HFF-Myc (cell line): ENCODE measurements at regions not wholly inside any gene's neighbourhood (a gene's known extent, or its start where the extent isn't known, plus 50 kb on each side); places are given as distances from the start of the nearest gene placed in this dataset.

ENCODE experiments used
- DNase-seq: peaks from one replicate; pipeline ENCODE4 v3.0.0-alpha.2; 2011; ENCODE audit warnings: low read depth; ENCODE audit errors: extremely low read depth
- H3K4me3 ChIP-seq: replicated peaks from 2 replicates; pipeline ENCODE4 v1.5.1; 2011; ENCODE audit warnings: low read depth, mild to moderate bottlenecking, control low read depth, low read length
- CTCF ChIP-seq: IDR thresholded peaks from 2 replicates; pipeline ENCODE4 v1.5.1; 2012; ENCODE audit warnings: mild to moderate bottlenecking, low read depth, low read length, control low read depth; ENCODE audit errors: missing control alignments

GRCh38 chr4:100936661-100937375 is 410.5 kb downstream of the PPP3CA start:
- no peak for DNase-seq
- H3K4me3 ChIP-seq = no peak overlapping the region
- no peak for TF ChIP-seq CTCF

- H3K4me3 ChIP-seq = no peak overlapping the region
- peak; percentile 3 for DNase-seq
- TF ChIP-seq CTCF = peak; percentile 32
These were observed 412.2 kb downstream of the PPP3CA start for GRCh38 chr4:100935090-100935489.

- peak; percentile 2 for DNase-seq
- no peak for TF ChIP-seq CTCF
- no peak overlapping the region for H3K4me3 ChIP-seq
These were observed 413.7 kb downstream of the PPP3CA start for GRCh38 chr4:100933628-100934027.

GRCh38 chr4:100929758-100930157 is 411.9 kb upstream of the EMCN start:
- H3K4me3 ChIP-seq = no peak overlapping the region
- TF ChIP-seq CTCF = no peak
- DNase-seq = no peak

GRCh38 chr4:100929135-100929534 is 411.3 kb upstream of the EMCN start:
- no peak for DNase-seq
- no peak for TF ChIP-seq CTCF

GRCh38 chr4:100926039-100926717 is 408.4 kb upstream of the EMCN start:
- no peak overlapping the region for H3K4me3 ChIP-seq
- TF ChIP-seq CTCF = no peak
- no peak for DNase-seq

More at GRCh38 chr4:100929135-100929534, 411.3 kb upstream of the EMCN start:
- H3K4me3 ChIP-seq = no peak overlapping the region

GRCh38 chr4:100913685-100914084 is 395.9 kb upstream of the EMCN start:
- DNase-seq = no peak
- no peak for TF ChIP-seq CTCF

More at GRCh38 chr4:100913685-100914084, 395.9 kb upstream of the EMCN start:
- H3K4me3 ChIP-seq = no peak overlapping the region
